Gastroesophageal sphincter (tissue), 4 donors: ENCODE measurements at regions not wholly inside any gene's neighbourhood (a gene's known extent, or its start where the extent isn't known, plus 50 kb on each side); places are given as distances from the start of the nearest gene placed in this dataset.
"Not testable (repeated sequence)": the region's sequence is repeated elsewhere in the genome, so short reads cannot be mapped to it uniquely, and the experiment has no call there.

Experiments used
- ATAC-seq: fragments of 150-250 bp; one replicate; pipeline ENCODE4 v1.9.1; 2016; ENCODE audit warnings: mild to moderate bottlenecking, moderate library complexity
- H3K27ac ChIP-seq, 4 donors: fragments of 200-600 bp; sonication (generic) in 3 of 4; 1 replicate in 3 of 4; 2 replicates in 1 of 4; pipeline ENCODE4 v1.5.1; 2016 to 2019
- H3K27me3 ChIP-seq: fragments of 200-600 bp; sonication (generic); one replicate; pipeline ENCODE4 v1.5.1; 2019
- H3K36me3 ChIP-seq, 2 donors: fragments of 200-600 bp; sonication (generic); one replicate each; pipeline ENCODE4 v1.5.1; 2019; ENCODE audit warnings: control low read depth in 1 of 2
- H3K4me1 ChIP-seq, 3 donors: fragments of 200-600 bp; sonication (generic); 1 replicate in 2 of 3; 2 replicates in 1 of 3; pipeline ENCODE4 v1.5.1; 2016 to 2019; ENCODE audit warnings: control low read depth in 2 of 3
- H3K4me3 ChIP-seq, 2 donors: fragments of 200-600 bp; sonication (generic); one replicate each; pipeline ENCODE4 v1.5.1; 2019; ENCODE audit warnings: mild to moderate bottlenecking in 1 of 2, moderate library complexity in 1 of 2
- H3K9me3 ChIP-seq, 3 donors: fragments of 200-600 bp; sonication (generic); one replicate each; pipeline ENCODE4 v1.5.1; 2017 to 2019; ENCODE audit warnings: control low read depth in 2 of 3
- CTCF ChIP-seq, 4 experiments: fragments of 200-600 bp in 2 of 4; fragments of 450-650 bp in 2 of 4; sonication (generic) in 1 of 4; IDR thresholded peaks; one replicate each; pipeline ENCODE4 v1.5.1; 2017 to 2019; ENCODE audit warnings: antibody characterized with exemption in 4 of 4, mild to moderate bottlenecking in 2 of 4, moderate library complexity in 2 of 4
- EP300 ChIP-seq: sonication (generic); formaldehyde crosslinking; IDR thresholded peaks from one replicate; pipeline ENCODE4 v1.6.1; 2017; ENCODE audit warnings: antibody characterized with exemption, mild to moderate bottlenecking
- POLR2A ChIP-seq, 2 donors: fragments of 450-650 bp; IDR thresholded peaks; one replicate each; pipeline ENCODE4 v1.6.1; 2017; ENCODE audit warnings: antibody characterized with exemption in 2 of 2, mild to moderate bottlenecking in 2 of 2, moderate library complexity in 1 of 2
- POLR2AphosphoS5 ChIP-seq: sonication (generic); formaldehyde crosslinking; IDR thresholded peaks from one replicate; pipeline ENCODE4 v1.6.1; 2017; ENCODE audit warnings: antibody characterized with exemption
- WGBS, 2 donors: methylation state at CpG; one replicate each; pipeline ENCODE4 v1.1.5; 2018; ENCODE audit warnings: low coverage in 1 of 2; 5-methylcytosine and 5-hydroxymethylcytosine counted together

GRCh38 chr3:193914602-193915001 is 221.3 kb upstream of the HES1 start:
- TF ChIP-seq EP300 (no peak), POLR2AphosphoS5 (no peak), CTCF (IDR thresholded peaks at IDR 0.05) (no peak)
- Histone ChIP-seq H3K4me3 (no peak overlapping the region), H3K27ac (no peak overlapping the region), H3K36me3 (no peaks in the 10 kb centered on the region), H3K9me3 (no peaks in the 10 kb centered on the region), H3K4me1 (peaks cover 0 to 28% (median 0%) of the 10 kb centered on the region in 3 donors), H3K27me3 (no peaks in the 10 kb centered on the region)
- 27 to 46% methylated on average over 1 of the region's 1 CpG for WGBS, 2 donors
- ATAC-seq, result no peak

- no peak for ATAC-seq
- Histone ChIP-seq H3K27me3 (no peaks in the 10 kb centered on the region), H3K9me3 (no peaks in the 10 kb centered on the region), H3K27ac (no peak overlapping the region), H3K36me3 (no peaks in the 10 kb centered on the region), H3K4me1 (peaks cover 0 to 28% (median 0%) of the 10 kb centered on the region in 3 donors), H3K4me3 (no peak overlapping the region)
- whole genome bisulfite sequencing, 2 donors, result 75 to 95% methylated on average over 4 of the region's 4 CpGs
- no peak for TF ChIP-seq CTCF (IDR thresholded peaks at IDR 0.05)
- no peak for TF ChIP-seq EP300
- no peak for TF ChIP-seq POLR2AphosphoS5
- no peak for TF ChIP-seq POLR2A (IDR thresholded peaks at IDR 0.05)
Observed at GRCh38 chr3:193915099-193915498, 220.8 kb upstream of the HES1 start.

GRCh38 chr3:193915613-193916012 is 220.3 kb upstream of the HES1 start:
- no peaks in the 10 kb centered on the region for H3K9me3 ChIP-seq
- H3K4me3 ChIP-seq, result no peak overlapping the region
- no peaks in the 10 kb centered on the region for H3K36me3 ChIP-seq
- no peak overlapping the region for H3K27ac ChIP-seq
- peaks cover 0 to 24% (median 0%) of the 10 kb centered on the region in 3 donors for H3K4me1 ChIP-seq
- no peak for TF ChIP-seq EP300
- H3K27me3 ChIP-seq, result no peaks in the 10 kb centered on the region
- no peak for ATAC-seq

GRCh38 chr3:193917158-193917557 is 218.8 kb upstream of the HES1 start:
- WGBS, 2 donors, result 94% methylated on average over 1 of the region's 2 CpGs; no CpG with 5 or more reads in 1 of the 2 donors
- Histone ChIP-seq H3K4me3 (no peak overlapping the region), H3K27me3 (no peaks in the 10 kb centered on the region), H3K36me3 (no peaks in the 10 kb centered on the region), H3K27ac (no peak overlapping the region), H3K4me1 (peaks cover 0 to 13% (median 0%) of the 10 kb centered on the region in 3 donors), H3K9me3 (no peaks in the 10 kb centered on the region)
- no peak for TF ChIP-seq EP300
- no peak for TF ChIP-seq CTCF (IDR thresholded peaks at IDR 0.05)
- TF ChIP-seq POLR2AphosphoS5, result no peak
- TF ChIP-seq POLR2A (IDR thresholded peaks at IDR 0.05), result no peak
- no peak for ATAC-seq

GRCh38 chr3:193921465-193921864 is 214.5 kb upstream of the HES1 start:
- no peak for TF ChIP-seq POLR2AphosphoS5
- Histone ChIP-seq H3K27ac (no peak overlapping the region), H3K4me3 (no peak overlapping the region), H3K36me3 (no peaks in the 10 kb centered on the region), H3K27me3 (no peaks in the 10 kb centered on the region), H3K4me1 (no peaks in the 10 kb centered on the region), H3K9me3 (peaks cover 0 to 22% (median 0%) of the 10 kb centered on the region in 3 donors)
- ATAC-seq, result no peak
- 90 to 100% methylated on average over 2 to 4 of the region's 4 CpGs for WGBS, 2 donors

GRCh38 chr3:193922034-193922774 is 213.7 kb upstream of the HES1 start:
- no peaks in the 10 kb centered on the region for H3K36me3 ChIP-seq
- no peak overlapping the region for H3K27ac ChIP-seq
- TF ChIP-seq CTCF (IDR thresholded peaks at IDR 0.05) (no peak), POLR2AphosphoS5 (no peak), POLR2A (IDR thresholded peaks at IDR 0.05) (no peak), EP300 (no peak)
- WGBS, 2 donors, result 92 to 95% methylated on average over 7 to 9 of the region's 10 CpGs
- H3K4me1 ChIP-seq, result no peaks in the 10 kb centered on the region
- ATAC-seq, result no peak
- H3K4me3 ChIP-seq, result no peak overlapping the region
- H3K9me3 ChIP-seq, result peaks cover 0 to 22% (median 0%) of the 10 kb centered on the region in 3 donors
- no peaks in the 10 kb centered on the region for H3K27me3 ChIP-seq

- peaks cover 0 to 22% (median 0%) of the 10 kb centered on the region in 3 donors for H3K9me3 ChIP-seq
- ATAC-seq, result not testable (repeated sequence)
Observed at GRCh38 chr3:193923958-193924357, 212.0 kb upstream of the HES1 start.

GRCh38 chr3:193926071-193926470 is 209.9 kb upstream of the HES1 start:
- not testable (repeated sequence) for H3K4me3 ChIP-seq, ATAC-seq, H3K4me1 ChIP-seq, H3K27ac ChIP-seq, H3K36me3 ChIP-seq, H3K27me3 ChIP-seq
- H3K9me3 ChIP-seq, result peaks cover 0 to 22% (median 0%) of the 10 kb centered on the region in 3 donors
- WGBS, 2 donors, result 80 to 94% methylated on average over 1 to 2 of the region's 3 CpGs

More at GRCh38 chr3:193923958-193924357, 212.0 kb upstream of the HES1 start:
- not testable (repeated sequence) for H3K27me3 ChIP-seq, H3K4me1 ChIP-seq, H3K36me3 ChIP-seq, H3K4me3 ChIP-seq, H3K27ac ChIP-seq
